HG02798 (cell line): ENCODE measurements at regions not wholly inside any gene's neighbourhood (a gene's known extent, or its start where the extent isn't known, plus 50 kb on each side); places are given as distances from the start of the nearest gene placed in this dataset.
"Not testable (repeated sequence)": the region's sequence is repeated elsewhere in the genome, so short reads cannot be mapped to it uniquely, and the experiment has no call there.

Experiments used
- ATAC-seq: cut with Tn5 transposase; IDR thresholded peaks from one replicate; pipeline ENCODE4 v1.9.1; 2021; ENCODE audit warnings: mild to moderate bottlenecking; ENCODE audit not compliant: unreplicated experiment, poor library complexity

DNA sequence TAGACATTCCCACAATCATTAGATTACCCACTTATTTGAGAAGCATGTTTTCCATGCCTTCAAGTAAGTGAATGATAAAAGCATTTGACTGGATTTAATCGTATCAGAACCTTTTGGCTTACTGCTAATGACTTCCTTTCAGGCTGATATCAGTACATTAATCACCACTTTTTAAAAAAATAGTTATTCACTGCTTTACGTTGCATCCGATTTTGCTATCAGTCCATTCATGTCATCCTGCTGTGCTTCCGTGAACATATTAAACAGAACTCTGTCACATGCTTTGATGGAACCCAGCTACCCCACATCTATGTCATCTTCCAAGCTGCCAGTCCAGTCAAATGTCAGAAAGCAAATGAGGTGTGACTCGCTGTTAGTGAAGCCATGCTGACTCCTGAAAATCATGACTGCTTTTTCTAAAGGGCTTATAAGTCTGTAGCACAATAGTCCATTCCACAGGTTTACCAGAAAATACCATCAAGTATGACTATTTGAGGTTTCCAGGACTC is 440.9 kb downstream of the IRS2 start:
- no peak for ATAC-seq

DNA sequence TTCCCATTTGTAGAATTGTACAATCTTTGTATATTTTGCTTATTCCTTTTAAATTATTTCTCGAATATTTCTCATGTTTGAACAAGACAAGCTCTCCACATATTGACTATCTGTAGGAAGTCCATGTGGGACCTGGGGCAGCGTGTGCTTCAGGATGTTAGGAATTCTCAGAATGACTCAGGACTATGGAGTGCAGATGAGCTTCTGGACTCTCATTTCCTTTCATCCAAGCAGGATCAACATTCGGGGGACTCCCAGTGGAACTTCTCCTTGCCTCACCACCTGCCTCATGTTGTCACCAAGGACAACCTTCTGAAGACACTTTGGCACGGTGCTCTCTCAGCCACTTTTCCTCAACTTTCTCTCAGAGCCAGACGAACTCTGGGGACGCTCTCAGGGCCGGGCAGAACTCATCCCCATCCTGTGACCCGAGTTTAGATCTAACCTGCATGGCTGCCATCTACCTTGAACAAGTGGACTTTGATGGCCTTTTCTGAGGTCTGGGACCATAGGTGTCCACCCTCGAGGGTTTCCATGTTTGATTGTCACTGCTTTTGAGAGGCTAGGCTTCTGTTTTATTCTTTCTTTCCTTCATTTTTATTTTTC is 441.7 kb downstream of the IRS2 start:
- ATAC-seq, result no peak

DNA sequence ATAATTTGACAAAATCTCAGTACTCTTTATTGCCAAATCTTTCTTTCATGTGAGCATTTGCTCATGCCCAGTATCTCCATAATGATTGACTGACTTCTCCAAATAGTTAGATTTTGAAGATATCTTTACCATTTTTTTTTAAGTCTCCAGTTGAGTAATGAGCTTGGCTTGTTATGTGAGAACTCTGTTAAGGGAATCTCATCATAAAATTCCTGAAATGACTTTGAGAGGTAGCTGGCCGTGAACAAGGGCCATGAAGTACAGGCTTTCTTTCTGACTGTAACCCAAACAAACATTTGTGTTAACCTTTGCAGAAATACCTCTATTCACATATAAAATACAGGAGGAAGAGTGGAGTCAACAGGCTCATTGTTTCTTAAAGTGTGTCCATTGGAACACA is 449.7 kb downstream of the IRS2 start:
- ATAC-seq, result no peak

DNA sequence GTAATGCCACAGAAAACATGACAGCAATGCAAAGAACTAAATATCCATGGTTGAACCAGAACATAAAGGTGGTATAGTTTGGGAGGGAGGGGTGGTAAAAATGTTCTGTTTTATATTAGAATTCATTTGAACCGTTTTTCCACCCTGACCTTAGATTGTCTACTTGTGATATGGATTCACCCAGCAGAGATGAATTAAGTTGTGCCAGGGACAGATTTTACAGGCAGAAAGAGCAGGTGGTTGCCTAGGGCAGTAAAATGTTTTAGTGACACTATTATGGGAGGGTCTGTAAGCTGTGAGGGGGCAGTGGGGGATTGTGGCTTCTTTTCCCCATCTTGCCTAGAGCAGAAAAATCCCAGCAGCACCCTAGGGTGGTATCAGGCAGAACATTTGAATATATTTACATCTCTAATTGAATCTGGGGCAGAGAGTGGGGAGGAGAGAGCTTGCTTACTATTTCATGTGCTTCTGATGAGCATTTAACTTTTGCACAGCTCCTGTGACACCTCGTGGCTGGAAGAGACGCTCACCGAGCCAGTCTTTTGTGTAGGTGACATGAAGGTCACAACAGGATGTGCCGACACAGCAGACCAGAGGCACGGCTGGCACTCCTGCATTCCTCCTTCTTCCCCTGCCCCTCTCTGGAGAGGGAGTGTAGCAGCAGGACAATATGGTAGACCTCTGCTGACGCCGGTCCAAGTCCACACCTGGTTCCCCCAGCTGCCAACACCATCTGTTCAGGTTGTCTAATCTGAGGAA is 452.3 kb downstream of the IRS2 start:
- no peak for ATAC-seq

DNA sequence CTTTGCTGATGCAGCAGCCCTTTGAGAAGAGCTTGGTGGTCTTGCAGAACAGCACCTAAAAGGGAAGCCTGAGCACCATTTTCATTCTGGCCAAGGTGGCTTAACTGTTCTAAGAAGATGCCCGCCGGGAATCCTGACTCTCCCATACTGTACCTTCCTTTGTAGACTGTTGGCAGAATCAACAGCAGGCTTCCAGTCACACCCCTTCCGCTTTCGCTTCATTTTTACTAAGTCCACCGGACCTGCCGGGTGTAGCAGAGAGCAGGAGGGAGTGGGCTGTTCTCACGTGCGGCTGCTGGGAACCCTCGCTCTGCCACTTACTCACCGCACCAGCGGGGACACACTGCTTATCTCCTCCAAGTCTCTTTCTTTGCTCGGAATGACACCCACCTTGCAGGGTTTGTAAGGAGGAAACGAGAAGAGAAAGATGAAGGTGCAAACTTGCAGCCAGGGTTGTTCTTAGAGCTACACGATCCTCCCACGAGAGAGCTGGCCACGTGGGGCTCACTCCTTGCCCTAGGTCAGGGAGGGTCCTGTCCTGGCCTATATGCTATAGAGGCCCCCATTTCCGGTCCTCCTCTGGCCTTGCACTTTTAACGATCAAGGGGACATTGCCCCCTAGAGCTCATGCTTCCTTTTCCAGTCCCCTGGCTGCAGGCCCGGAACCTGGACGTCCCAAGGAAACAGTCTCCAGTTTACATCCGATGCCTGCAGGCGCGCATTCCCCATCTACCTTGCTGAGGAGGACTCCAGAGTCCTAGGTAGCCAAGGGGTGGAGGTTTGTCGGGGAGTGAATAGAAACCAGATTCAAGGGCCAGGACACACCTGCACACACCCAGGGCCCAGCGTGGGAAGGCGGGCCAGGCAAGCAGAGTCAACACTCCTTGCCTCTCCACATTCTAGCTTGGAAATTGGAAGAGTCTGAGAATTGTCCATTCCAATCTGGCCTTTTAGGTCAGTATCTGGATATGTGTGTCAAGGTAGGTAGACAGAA is 453.6 kb downstream of the IRS2 start:
- ATAC-seq, result no peak

DNA sequence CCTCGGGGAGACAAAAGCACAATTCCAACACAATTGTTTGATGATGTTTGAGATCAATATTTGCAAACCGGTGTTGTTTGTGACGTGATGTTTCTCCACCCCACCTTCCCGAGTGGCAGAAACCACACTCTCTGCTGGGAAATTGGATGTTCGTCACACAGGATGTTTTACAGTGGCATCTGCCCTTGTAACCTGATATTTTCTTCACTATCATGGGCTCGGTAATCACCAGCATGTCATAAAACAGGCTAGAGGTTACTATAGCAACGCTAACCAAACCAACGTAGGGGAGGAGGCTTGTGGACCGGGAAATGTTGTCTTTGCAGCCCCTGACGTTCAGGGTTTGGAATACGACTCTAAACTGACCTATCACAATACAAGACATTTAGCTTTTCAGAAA is 454.5 kb downstream of the IRS2 start:
- no peak for ATAC-seq

DNA sequence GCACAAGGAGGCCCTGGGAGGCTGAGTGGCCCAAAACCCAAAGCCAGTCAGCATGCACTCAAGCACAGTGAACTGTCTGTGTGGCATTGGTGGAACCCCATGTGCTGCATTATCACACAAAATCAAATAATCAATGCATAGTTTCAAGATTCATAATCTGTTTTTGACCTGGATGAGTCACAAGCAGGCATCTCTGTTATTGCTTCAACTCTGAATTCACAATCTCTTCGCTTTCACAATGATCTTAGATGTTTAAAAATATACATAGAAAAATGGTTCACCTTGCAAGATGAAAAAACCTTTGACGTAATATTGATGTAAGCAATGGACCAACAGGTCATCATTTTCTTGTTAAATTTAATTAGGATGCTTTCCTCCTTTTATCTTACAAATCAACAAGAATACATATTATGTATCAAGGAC is 455.4 kb downstream of the IRS2 start:
- no peak for ATAC-seq

DNA sequence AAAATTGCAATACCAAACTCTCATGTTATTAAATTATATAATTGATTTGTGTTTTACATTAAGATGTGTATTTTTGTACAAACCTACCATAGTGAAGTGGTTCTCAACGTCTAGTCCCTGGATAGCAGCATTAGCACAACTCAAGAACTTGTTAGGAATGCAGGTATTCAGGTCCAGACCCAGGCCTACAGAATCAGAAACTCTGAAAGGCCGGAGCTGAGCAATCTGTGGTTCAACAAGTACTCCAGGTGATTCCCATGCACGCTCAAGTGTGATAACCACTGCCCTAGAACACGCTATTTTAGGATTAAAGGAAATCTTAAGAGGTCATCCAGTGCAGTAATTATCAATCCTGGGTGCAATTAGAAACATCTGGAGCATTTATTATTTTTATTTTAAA is 456.3 kb downstream of the IRS2 start:
- ATAC-seq, result no peak

DNA sequence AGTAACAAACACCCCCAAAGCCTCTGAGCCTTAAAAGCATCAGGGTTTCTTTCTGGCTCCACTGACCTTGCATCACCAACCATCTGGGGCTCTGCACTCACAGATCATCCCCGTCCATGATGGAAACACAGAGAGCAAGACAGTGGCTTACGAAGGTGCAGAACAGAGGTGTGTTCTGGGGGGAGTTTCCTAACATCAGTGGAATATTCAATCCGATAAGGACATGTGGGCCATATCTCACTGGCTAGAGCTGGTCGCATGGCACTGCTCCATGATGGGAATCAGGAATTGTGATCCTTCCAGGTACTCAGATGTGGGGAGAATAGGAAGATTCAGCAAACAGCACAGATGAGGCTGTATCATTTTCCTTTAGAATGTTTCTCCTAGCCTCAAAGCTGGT is 457.2 kb downstream of the IRS2 start:
- no peak for ATAC-seq

DNA sequence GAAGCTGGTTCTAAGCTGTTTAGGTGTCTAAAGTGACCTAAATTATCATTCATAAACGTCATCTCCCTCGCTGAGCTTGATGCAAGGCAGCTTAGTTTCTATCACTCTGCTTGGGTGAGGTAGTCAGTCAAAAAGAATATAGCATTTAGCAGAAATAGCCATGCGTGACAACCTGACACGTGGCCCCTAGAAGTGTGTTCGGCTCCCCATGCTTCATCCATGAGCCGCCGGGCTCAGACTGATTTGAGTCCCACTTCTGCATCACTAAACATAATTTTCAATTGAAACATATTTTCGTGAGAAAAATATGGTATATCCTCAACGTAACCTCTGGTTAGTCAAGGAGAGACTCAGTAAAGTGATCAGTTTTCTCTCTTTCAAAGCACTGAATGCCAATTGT is 459.8 kb downstream of the IRS2 start:
- ATAC-seq, result no peak

DNA sequence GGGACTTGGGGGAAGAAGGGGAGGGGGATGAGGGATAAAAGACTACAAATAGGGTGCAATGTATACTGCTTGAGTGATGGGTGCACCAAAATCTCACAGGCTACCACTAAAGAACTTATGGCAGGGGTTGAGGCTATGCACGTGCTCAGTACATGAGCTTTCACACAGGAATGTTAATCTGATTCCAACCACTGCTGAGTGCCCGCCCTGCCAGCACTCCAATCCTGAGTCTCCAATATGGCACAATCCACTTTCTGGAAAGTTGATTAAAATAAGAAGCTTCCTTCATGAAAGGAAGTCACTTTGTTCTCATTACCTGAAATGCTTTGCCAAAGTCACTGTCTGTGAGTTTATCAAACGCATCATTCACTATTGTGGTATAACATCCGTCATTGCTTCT is 463.0 kb downstream of the IRS2 start:
- ATAC-seq, result no peak

DNA sequence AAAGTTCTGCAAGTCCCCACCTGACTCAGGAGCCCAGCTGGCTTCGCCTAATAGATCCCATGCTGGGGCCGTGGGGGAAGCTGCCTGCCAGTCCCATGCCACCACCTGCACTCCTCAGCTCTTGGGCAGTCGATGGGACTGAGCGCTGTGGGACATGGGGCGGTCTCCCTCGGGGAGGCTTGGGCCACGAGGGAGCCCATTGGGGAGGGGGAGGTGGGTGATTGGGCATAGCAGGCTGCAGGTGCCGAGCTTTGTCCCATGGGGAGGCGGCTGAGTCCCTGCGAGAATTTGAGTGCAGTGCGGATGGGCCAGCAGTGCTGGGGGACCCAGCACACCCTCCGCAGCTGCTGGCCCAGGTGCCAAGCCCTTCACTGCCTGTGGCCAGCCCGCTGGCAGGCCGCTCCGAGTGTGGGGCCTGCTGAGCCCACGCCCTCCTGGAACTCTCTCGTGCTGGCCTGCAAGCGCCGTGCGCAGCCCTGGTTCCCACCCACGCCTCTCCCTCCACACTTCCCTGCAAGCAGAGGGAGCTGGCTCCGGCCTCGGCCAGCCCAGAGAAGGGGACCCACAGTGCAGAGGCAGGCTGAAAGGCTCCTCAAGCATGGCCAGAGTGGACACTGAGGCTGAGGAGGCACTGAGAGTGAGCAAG is 467.3 kb downstream of the IRS2 start:
- no peak for ATAC-seq

DNA sequence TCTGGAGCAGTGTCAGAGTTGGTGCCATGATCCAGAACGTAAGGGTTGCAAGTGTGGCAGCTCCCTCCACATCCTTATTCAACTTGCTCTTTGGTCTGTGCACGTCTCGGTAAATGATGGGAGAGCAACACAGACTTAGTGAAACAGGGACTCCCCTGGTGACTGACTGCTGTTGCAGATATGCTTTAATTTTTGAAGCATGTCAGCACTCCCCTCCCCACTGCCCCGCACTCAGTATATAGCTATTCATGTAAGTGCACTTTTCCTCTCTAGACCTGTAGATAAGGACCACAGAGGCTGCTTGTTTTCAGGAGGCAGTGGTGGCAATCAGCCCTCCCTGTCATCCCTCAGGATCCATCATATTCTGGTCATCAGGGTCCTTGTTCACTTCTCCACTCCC is 470.9 kb downstream of the IRS2 start:
- no peak for ATAC-seq

DNA sequence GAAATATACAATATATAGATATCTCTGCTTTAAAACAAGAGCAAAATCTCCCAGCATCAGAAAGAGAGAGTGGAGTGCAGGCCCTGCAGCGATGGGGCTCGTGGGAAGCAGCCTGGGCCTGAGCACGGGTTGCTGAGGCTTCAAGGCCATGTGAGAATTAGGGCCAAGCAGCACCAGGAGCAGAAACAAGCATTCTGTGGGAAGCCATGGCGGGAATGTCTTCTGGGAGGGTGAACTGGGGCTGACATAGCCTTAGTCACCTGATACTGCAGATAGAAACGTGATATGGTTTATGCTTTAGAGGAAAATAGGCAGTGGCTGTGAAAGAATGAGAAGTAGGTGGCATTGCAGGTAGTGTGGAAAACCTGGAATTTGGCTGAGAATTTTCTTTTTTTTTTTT is 472.3 kb downstream of the IRS2 start:
- ATAC-seq, result no peak

DNA sequence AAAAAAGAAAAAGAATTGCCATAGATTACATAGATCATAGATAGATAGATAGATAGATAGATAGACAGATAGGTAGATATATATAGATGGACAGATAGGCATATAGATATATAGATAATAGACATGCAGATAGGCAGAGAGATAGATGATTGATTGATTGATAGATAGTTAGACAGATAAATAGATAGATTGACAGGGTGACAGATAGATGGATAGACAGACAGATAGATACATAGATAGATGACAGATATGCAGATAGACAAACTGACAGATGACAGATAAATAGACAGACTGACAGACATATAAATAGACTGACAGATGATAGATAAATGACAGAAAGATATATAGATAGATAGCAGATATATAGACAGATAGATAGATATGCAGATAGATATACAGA is 474.0 kb downstream of the IRS2 start:
- ATAC-seq, result no peak

DNA sequence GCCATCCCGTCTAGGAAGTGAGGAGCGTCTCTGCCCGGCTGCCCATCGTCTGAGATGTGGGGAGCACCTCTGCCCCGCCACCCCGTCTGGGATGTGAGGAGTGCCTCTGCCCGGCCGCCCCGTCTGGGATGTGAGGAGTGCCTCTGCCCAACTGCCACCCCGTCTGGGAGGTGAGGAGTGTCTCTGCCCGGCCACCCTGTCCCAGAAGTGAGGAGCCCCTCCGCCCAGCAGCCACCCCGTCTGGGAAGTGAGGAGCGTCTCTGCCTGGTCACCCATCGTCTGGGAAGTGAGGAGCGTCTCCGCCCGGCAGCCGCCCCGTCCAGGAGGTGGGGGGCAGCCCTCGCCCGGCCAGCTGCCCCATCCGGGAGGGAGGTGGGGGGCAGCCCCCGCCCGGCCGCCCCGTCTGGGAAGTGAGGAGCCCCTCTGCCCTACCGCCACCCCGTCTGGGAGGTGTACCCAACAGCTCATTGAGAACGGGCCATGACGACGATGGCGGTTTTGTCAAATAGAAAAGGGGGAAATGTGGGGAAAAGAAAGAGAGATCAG is 474.9 kb downstream of the IRS2 start:
- not testable (repeated sequence) for ATAC-seq

DNA sequence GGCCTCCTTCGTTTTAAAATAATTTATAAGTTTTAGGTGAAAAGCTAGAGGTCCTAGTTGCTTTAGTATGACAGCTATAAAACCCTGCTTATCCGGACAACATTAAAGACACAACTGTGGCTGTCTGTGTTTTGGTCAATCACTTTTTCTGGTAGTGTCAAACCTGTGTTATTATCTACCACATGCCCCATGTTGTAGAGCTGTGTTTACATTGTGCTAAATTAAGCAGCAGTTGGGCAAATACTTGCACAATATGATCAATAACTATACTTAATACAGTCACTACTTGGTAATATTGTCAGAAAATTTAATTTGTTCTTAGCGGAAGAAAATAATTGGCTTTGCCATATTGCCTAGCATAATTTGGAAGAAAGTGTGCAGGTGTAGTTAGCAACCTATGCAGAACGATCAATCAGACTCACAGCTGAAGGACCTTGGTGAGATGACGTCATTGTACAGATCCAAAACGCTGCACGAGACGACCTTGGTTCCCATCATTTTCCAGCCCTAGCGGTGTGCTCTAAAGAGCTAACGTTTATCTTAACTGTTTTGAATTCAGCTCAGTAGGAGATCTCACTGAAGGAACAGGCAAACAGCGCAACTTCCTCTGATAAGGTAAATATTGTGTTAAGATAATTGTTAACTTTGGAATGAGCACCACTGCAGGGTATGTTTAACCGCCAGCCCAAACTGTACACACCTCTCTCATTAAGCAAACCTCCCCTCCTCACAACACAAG is 476.6 kb downstream of the IRS2 start:
- ATAC-seq, result no peak

DNA sequence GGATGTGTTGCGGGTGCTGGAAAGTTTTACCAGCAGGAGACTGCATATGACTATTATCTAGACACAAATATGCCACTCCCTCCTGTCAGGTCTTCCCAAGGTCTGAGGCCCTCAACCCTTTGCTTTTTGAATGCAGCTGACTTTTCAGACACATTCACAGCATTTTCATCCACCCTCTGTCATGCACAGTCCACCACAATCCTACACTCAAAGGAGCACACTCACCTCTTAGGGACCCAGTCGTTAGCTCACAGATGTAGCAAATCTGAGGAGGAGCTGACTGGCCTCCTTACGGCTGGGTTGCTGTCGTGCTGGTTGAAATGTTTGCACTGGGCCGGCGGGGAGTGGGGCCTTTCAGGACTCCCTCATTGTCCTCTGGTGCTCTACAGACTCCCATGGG is 479.4 kb downstream of the IRS2 start:
- ATAC-seq, result no peak

DNA sequence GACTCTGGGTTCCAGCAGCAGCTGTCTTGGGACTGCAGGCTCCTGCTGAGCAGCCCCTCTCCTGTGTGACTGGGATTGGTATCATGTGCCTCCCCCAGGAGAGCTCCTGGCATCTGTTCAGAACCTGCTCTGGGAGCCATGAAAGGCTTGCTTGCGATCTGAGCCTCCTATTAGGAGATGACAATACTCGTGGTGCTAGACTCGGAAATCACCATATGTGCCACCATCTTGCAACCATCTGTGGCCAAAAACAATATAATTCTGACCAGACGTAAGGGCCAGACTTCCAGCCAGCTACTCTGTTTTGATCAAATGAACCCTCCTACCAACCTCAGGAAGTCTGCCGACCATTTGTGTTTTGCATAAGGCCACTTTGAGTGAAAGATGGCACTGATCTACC is 484.7 kb downstream of the IRS2 start:
- ATAC-seq, result no peak
